ENCODE measurements at regions not wholly inside any gene's neighbourhood (a gene's known extent, or its start where the extent isn't known, plus 50 kb on each side); places are given as distances from the start of the nearest gene placed in this dataset.

GRCh38 chr9:4400731-4401130, 89.5 kb upstream of the SLC1A1 start (continued):
- no peak for TF ChIP-seq NRF1 (IDR thresholded peaks at IDR 0.05; ENCODE audit: low read depth, low read length)

DNA sequence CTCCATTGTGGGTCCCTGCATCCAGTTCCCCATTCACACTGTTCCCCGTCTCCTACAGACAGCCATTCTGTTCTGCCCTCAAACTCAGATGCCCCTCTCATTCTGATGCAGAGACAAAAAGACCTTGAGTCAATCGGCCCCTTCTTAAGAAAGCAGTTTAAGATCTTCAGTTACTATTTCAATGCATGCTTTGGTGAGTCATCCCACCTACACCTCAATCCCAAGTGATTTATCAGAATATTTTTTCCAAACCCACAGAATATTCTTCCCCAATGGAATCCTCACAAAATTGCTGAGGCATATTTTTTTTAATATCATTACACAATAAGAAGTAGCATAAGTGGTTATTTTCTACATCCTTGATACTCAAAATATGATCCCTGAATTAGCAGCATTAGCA, 92.4 kb upstream of the SLC1A1 start:
- CTCF ChIA-PET, result no interaction called here
- Histone ChIP-seq H3K27me3 (ENCODE audit: insufficient read depth) (no peaks in the 10 kb centered on the region), H3K36me3 (replicated peaks in 1 of 2; ENCODE audit: control insufficient read depth in 1 of 2, insufficient read depth in 2 of 2, low read length in 1 of 2) (no peaks in the 10 kb centered on the region), H3K79me2 (ENCODE audit: insufficient read depth) (no peaks in the 10 kb centered on the region), H3K9ac (no peak overlapping the region), H3K4me3 (ENCODE audit: low read depth in 2 of 2, low read length in 1 of 2) (no peak overlapping the region), H2AFZ (ENCODE audit: low read depth) (no peak overlapping the region; the same call in 1 of the 2 replicates), H4K20me1 (ENCODE audit: insufficient read depth) (no peaks in the 10 kb centered on the region), H3K27ac (ENCODE audit: low read depth in 2 of 2, low read length in 1 of 2) (no peak overlapping the region), H3K9me2 (no peaks in the 10 kb centered on the region), H3K9me3 (no peaks in the 10 kb centered on the region), H3K4me2 (no peak overlapping the region), H3K4me1 (ENCODE audit: control insufficient read depth in 1 of 2, insufficient read depth in 2 of 2, low read depth in 1 of 2, low read length in 1 of 2) (no peaks in the 10 kb centered on the region), H3F3A (replicated peaks; ENCODE audit: insufficient read depth) (no peaks in the 10 kb centered on the region)
- DNase-seq, result no peak
- no peak for TF ChIP-seq ELF1 (IDR thresholded peaks at IDR 0.05)
- POLR2A ChIA-PET, result no interaction called here
- 46% methylated on average over 2 of the region's 2 CpGs for WGBS (ENCODE audit: low lambda C conversion rate)

DNA sequence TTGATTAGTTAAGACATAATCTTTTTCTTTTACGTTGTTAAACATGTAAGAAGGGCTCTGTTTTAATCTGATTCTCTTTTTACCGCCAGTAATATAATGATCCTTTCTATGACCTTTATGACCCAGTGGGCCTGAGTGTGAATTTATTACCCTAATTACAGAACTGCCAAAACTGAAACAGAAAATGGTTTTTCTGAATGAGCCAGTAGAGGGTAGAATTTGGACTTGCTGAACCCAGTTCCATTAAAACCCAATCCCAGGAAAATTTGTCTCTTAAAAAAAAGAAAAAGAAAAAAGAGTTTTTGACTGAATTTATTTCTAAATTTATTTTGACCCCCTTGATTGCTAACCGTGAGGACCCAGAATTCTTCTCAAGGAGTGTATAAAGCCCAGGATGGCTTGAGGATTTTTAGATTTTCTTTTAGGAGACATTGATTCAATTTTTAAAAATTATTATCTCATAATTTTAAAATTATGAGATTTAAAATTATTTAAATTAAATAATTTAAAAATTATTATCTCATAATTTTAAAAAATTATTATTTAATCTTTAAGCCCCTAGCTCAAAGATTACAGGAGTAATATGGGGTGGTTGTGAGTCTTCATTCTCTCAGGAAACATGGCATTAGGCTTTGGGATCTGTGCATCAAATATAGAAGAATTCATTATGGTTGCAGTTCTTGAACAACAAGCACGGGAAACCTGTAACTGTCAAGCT, 94.1 kb upstream of the GLIS3 start:
- TF ChIP-seq, protein P1, sequence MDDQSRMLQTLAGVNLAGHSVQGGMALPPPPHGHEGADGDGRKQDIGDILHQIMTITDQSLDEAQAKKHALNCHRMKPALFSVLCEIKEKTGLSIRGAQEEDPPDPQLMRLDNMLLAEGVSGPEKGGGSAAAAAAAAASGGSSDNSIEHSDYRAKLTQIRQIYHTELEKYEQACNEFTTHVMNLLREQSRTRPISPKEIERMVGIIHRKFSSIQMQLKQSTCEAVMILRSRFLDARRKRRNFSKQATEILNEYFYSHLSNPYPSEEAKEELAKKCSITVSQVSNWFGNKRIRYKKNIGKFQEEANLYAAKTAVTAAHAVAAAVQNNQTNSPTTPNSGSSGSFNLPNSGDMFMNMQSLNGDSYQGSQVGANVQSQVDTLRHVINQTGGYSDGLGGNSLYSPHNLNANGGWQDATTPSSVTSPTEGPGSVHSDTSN (IDR thresholded peaks at IDR 0.05), result no peak
- TF ChIP-seq TAF1 (IDR thresholded peaks at IDR 0.05; ENCODE audit: borderline replicate concordance, low read depth, low read length), result no peak
- DNase-seq, result no peak
- ChIA-PET CTCF (interaction anchor here (0.7 to 1.7 kb wide), 4 partner anchors 10 to 256 kb away, joined by 3 to 7 read pairs (median 4); no protein-coding TSS in a partner anchor), POLR2A (no interaction called here)
- Histone ChIP-seq H3K9ac (no peak overlapping the region), H3K79me2 (ENCODE audit: insufficient read depth) (no peaks in the 10 kb centered on the region), H3F3A (replicated peaks; ENCODE audit: insufficient read depth) (no peaks in the 10 kb centered on the region), H3K4me1 (ENCODE audit: control insufficient read depth in 1 of 2, insufficient read depth in 2 of 2, low read depth in 1 of 2, low read length in 1 of 2) (no peaks in the 10 kb centered on the region), H3K27ac (ENCODE audit: low read depth in 2 of 2, low read length in 1 of 2) (no peak overlapping the region), H3K9me2 (no peaks in the 10 kb centered on the region), H3K27me3 (ENCODE audit: insufficient read depth) (no peaks in the 10 kb centered on the region; the same call in 1 of the 2 replicates), H3K4me2 (no peak overlapping the region), H3K4me3 (ENCODE audit: low read depth in 2 of 2, low read length in 1 of 2) (no peak overlapping the region), H2AFZ (ENCODE audit: low read depth) (no peak overlapping the region), H3K9me3 (no peaks in the 10 kb centered on the region), H4K20me1 (ENCODE audit: insufficient read depth) (no peaks in the 10 kb centered on the region), H3K36me3 (replicated peaks in 1 of 2; ENCODE audit: control insufficient read depth in 1 of 2, insufficient read depth in 2 of 2, low read length in 1 of 2) (no peaks in the 10 kb centered on the region)
- WGBS (ENCODE audit: low lambda C conversion rate), result 57% methylated on average over 4 of the region's 4 CpGs

DNA sequence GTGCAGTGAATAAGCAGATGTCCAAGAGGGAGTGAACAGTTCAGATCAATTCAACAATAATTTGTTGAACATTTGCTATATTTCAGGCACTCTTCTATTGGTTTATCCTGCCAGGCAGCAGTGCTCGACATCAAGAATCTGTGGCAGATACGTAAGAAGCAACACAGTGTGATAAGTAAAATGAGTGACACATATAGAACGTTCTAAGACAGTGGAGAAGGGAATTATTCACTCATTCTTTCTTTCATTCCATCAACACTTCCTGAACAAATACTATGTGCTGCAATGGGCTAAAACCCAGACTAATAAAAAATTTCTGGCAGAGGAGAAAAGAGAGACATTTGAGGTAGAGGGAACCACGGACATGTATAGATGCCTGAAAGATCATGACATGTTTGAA, 89.9 kb upstream of the GLIS3 start:
- H3K27ac ChIP-seq (ENCODE audit: low read depth in 2 of 2, low read length in 1 of 2), result no peak overlapping the region
- no peaks in the 10 kb centered on the region for H3K4me1 ChIP-seq (ENCODE audit: control insufficient read depth in 1 of 2, insufficient read depth in 2 of 2, low read depth in 1 of 2, low read length in 1 of 2)
- POLR2A ChIA-PET, result interaction anchor here (0.6 kb wide), 1 partner anchor 1195 kb away, joined by 3 read pairs; no protein-coding TSS in a partner anchor
- 36% methylated on average over 4 of the region's 4 CpGs for WGBS (ENCODE audit: low lambda C conversion rate)
- no peak for DNase-seq
- no peak overlapping the region for H3K4me2 ChIP-seq
- H3K27me3 ChIP-seq (ENCODE audit: insufficient read depth), result no peaks in the 10 kb centered on the region; the same call in 1 of the 2 replicates
- no peak overlapping the region for H3K9ac ChIP-seq
- no peaks in the 10 kb centered on the region for H3K79me2 ChIP-seq (ENCODE audit: insufficient read depth)
- CTCF ChIA-PET, result no interaction called here
- no peaks in the 10 kb centered on the region for H3K36me3 ChIP-seq (replicated peaks in 1 of 2; ENCODE audit: control insufficient read depth in 1 of 2, insufficient read depth in 2 of 2, low read length in 1 of 2)
- H3K9me2 ChIP-seq, result no peaks in the 10 kb centered on the region
- H3K9me3 ChIP-seq, result no peaks in the 10 kb centered on the region
- no peak overlapping the region for H3K4me3 ChIP-seq (ENCODE audit: low read depth in 2 of 2, low read length in 1 of 2)
- no peak overlapping the region for H2AFZ ChIP-seq (ENCODE audit: low read depth)
- no peaks in the 10 kb centered on the region for H3F3A ChIP-seq (replicated peaks; ENCODE audit: insufficient read depth)
- no peaks in the 10 kb centered on the region for H4K20me1 ChIP-seq (ENCODE audit: insufficient read depth)
- TF ChIP-seq USF1 (IDR thresholded peaks at IDR 0.05; ENCODE audit: borderline replicate concordance, low read depth) (no peak), MXI1 (IDR thresholded peaks at IDR 0.05; ENCODE audit: low read depth, low read length) (no peak), TAF1 (IDR thresholded peaks at IDR 0.05; ENCODE audit: borderline replicate concordance, low read depth, low read length) (no peak), YY1 (IDR thresholded peaks at IDR 0.05; ENCODE audit: low read depth) (no peak), EZH2phosphoT487 (IDR thresholded peaks at IDR 0.05; ENCODE audit: borderline replicate concordance, low read depth) (no peak), SMC3 (IDR thresholded peaks at IDR 0.05; ENCODE audit: low read depth, low read length) (no peak), RXRA (IDR thresholded peaks at IDR 0.05; ENCODE audit: borderline replicate concordance, low read depth) (no peak), JUND (IDR thresholded peaks at IDR 0.05) (no peak), POLR2AphosphoS5 (IDR thresholded peaks at IDR 0.05; ENCODE audit: low read depth, low read length) (no peak)
- TF ChIP-seq, protein P1 (IDR thresholded peaks at IDR 0.05), result no peak
- TF ChIP-seq, protein P2, sequence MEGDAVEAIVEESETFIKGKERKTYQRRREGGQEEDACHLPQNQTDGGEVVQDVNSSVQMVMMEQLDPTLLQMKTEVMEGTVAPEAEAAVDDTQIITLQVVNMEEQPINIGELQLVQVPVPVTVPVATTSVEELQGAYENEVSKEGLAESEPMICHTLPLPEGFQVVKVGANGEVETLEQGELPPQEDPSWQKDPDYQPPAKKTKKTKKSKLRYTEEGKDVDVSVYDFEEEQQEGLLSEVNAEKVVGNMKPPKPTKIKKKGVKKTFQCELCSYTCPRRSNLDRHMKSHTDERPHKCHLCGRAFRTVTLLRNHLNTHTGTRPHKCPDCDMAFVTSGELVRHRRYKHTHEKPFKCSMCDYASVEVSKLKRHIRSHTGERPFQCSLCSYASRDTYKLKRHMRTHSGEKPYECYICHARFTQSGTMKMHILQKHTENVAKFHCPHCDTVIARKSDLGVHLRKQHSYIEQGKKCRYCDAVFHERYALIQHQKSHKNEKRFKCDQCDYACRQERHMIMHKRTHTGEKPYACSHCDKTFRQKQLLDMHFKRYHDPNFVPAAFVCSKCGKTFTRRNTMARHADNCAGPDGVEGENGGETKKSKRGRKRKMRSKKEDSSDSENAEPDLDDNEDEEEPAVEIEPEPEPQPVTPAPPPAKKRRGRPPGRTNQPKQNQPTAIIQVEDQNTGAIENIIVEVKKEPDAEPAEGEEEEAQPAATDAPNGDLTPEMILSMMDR (IDR thresholded peaks at IDR 0.05), result no peak
